Fibroblast of lung (primary cell): ENCODE measurements at regions not wholly inside any gene's neighbourhood (a gene's known extent, or its start where the extent isn't known, plus 50 kb on each side); places are given as distances from the start of the nearest gene placed in this dataset.
"Not testable (repeated sequence)": the region's sequence is repeated elsewhere in the genome, so short reads cannot be mapped to it uniquely, and the experiment has no call there.

Source experiments
- DNase-seq, 2 donors: peaks; one replicate each; pipeline versions ENCODE4 v3.0.0 to v3.0.0-alpha.2; 2010; ENCODE audit warnings: low read depth in 2 of 2
- H2AFZ ChIP-seq: 2 replicates; pipeline ENCODE4 v1.5.1; 2012; ENCODE audit warnings: low read length, control low read depth, inconsistent platforms
- H3K27ac ChIP-seq: 2 replicates; pipeline ENCODE4 v1.5.1; 2011; ENCODE audit warnings: low read length, control low read depth; ENCODE audit not compliant: insufficient read depth
- H3K27me3 ChIP-seq: 2 replicates; pipeline ENCODE4 v1.5.1; 2011; ENCODE audit warnings: mild to moderate bottlenecking, low read length; ENCODE audit not compliant: control insufficient read depth, insufficient read depth
- H3K36me3 ChIP-seq: 2 replicates; pipeline ENCODE4 v1.5.1; 2011; ENCODE audit warnings: low read length; ENCODE audit not compliant: control insufficient read depth, insufficient read depth
- H3K4me1 ChIP-seq: 2 replicates; pipeline ENCODE4 v1.5.1; 2011; ENCODE audit warnings: low read length; ENCODE audit not compliant: control insufficient read depth, insufficient read depth; ENCODE audit errors: extremely low read depth
- H3K4me2 ChIP-seq: 2 replicates; pipeline ENCODE4 v1.5.1; 2011; ENCODE audit warnings: low read length, control low read depth; ENCODE audit not compliant: insufficient read depth; ENCODE audit errors: extremely low read depth
- H3K4me3 ChIP-seq, 4 experiments: fragments of 200-600 bp in 1 of 4; sonication (generic) in 1 of 4; replicated peaks in 1 of 4; 2 replicates each; pipeline ENCODE4 v1.5.1; 2011 to 2016; ENCODE audit warnings: low read length in 4 of 4, low read depth in 3 of 4, mild to moderate bottlenecking in 3 of 4, control low read depth in 2 of 4, inconsistent platforms in 1 of 4, mixed read lengths in 1 of 4; ENCODE audit not compliant: insufficient read depth in 1 of 4; ENCODE audit errors: control extremely low read depth in 1 of 4
- H3K79me2 ChIP-seq: 2 replicates; pipeline ENCODE4 v1.5.1; 2012; ENCODE audit warnings: mild to moderate bottlenecking, low read length, inconsistent platforms; ENCODE audit not compliant: control insufficient read depth, insufficient read depth
- H3K9ac ChIP-seq: 2 replicates; pipeline ENCODE4 v1.5.1; 2011; ENCODE audit warnings: mild to moderate bottlenecking, low read length, control low read depth; ENCODE audit not compliant: insufficient read depth
- H3K9me3 ChIP-seq: 2 replicates; pipeline ENCODE4 v1.5.1; 2012; ENCODE audit warnings: low read depth, low read length; ENCODE audit not compliant: control insufficient read depth, insufficient read depth
- H4K20me1 ChIP-seq: 2 replicates; pipeline ENCODE4 v1.5.1; 2011; ENCODE audit warnings: low read length; ENCODE audit not compliant: control insufficient read depth, insufficient read depth; ENCODE audit errors: extremely low read depth
- CTCF ChIP-seq, 2 donors: IDR thresholded peaks in 1 of 2; conservative IDR thresholded peaks in 1 of 2; 1 replicate in 1 of 2; 2 replicates in 1 of 2; pipeline ENCODE4 v1.5.1; 2011 to 2012; ENCODE audit warnings: low read length in 2 of 2, control low read depth in 1 of 2, inconsistent platforms in 1 of 2, low read depth in 1 of 2, mild to moderate bottlenecking in 1 of 2
- EZH2 ChIP-seq: IDR thresholded peaks from 2 replicates; pipeline ENCODE4 v1.5.1; 2012; ENCODE audit warnings: low read length, control low read depth, mild to moderate bottlenecking; ENCODE audit errors: missing control alignments

GRCh38 chr11:97772705-97773104 lies 1248.0 kb upstream of the CNTN5 start:
- Histone ChIP-seq H3K79me2 (no peaks in the 10 kb centered on the region), H3K9me3 (no peaks in the 10 kb centered on the region), H3K4me1 (no peaks in the 10 kb centered on the region), H3K36me3 (no peaks in the 10 kb centered on the region), H3K27me3 (no peaks in the 10 kb centered on the region), H4K20me1 (no peaks in the 10 kb centered on the region), H3K4me2 (no peak overlapping the region), H3K9ac (no peak overlapping the region), H2AFZ (no peak overlapping the region), H3K27ac (no peak overlapping the region), H3K4me3 (no peak overlapping the region)
- no peak for DNase-seq
- TF ChIP-seq EZH2 = no peak

- not testable (repeated sequence) for H3K4me1 ChIP-seq, H3K9ac ChIP-seq, DNase-seq
Observed at GRCh38 chr11:97784388-97784787, 1236.4 kb upstream of the CNTN5 start.

GRCh38 chr11:97786961-97787360 lies 1233.8 kb upstream of the CNTN5 start:
- no peak overlapping the region for H3K27ac ChIP-seq
- no peaks in the 10 kb centered on the region for H3K36me3 ChIP-seq
- H3K4me3 ChIP-seq = no peak overlapping the region
- no peaks in the 10 kb centered on the region for H4K20me1 ChIP-seq
- no peak overlapping the region for H2AFZ ChIP-seq
- DNase-seq = no peak
- H3K4me2 ChIP-seq = no peak overlapping the region
- H3K79me2 ChIP-seq = no peaks in the 10 kb centered on the region
- TF ChIP-seq EZH2 (no peak), CTCF (conservative IDR thresholded peaks at IDR 0.05 in 1 of 2, IDR thresholded peaks at IDR 0.05 in 1 of 2; ENCODE audit: low read depth in 1 of 2, low read length in 2 of 2) (no peak)
- H3K4me1 ChIP-seq = no peaks in the 10 kb centered on the region
- H3K9me3 ChIP-seq = no peaks in the 10 kb centered on the region
- no peaks in the 10 kb centered on the region for H3K27me3 ChIP-seq
- H3K9ac ChIP-seq = no peak overlapping the region

More at GRCh38 chr11:97784388-97784787, 1236.4 kb upstream of the CNTN5 start:
- H3K79me2 ChIP-seq, H3K27me3 ChIP-seq, H3K4me2 ChIP-seq, H2AFZ ChIP-seq, H3K36me3 ChIP-seq, H3K27ac ChIP-seq, H4K20me1 ChIP-seq, H3K4me3 ChIP-seq, H3K9me3 ChIP-seq: not testable (repeated sequence)

GRCh38 chr11:97794876-97795275 lies 1225.9 kb upstream of the CNTN5 start:
- Histone ChIP-seq H3K27ac (no peak overlapping the region), H3K9me3 (no peaks in the 10 kb centered on the region), H3K4me3 (no peak overlapping the region), H3K36me3 (no peaks in the 10 kb centered on the region), H3K9ac (no peak overlapping the region), H4K20me1 (no peaks in the 10 kb centered on the region), H2AFZ (no peak overlapping the region), H3K27me3 (no peaks in the 10 kb centered on the region), H3K4me2 (no peak overlapping the region), H3K4me1 (no peaks in the 10 kb centered on the region), H3K79me2 (no peaks in the 10 kb centered on the region)
- no peak for TF ChIP-seq EZH2
- TF ChIP-seq CTCF (conservative IDR thresholded peaks at IDR 0.05 in 1 of 2, IDR thresholded peaks at IDR 0.05 in 1 of 2; ENCODE audit: low read depth in 1 of 2, low read length in 2 of 2) = no peak
- peak in 1 of 2 donors; percentile 9 for DNase-seq
